GM18861 (cell line): ENCODE measurements at regions not wholly inside any gene's neighbourhood (a gene's known extent, or its start where the extent isn't known, plus 50 kb on each side); places are given as distances from the start of the nearest gene placed in this dataset.

Source experiments
- ATAC-seq: cut with Tn5 transposase; IDR thresholded peaks from one replicate; pipeline ENCODE4 v1.9.1; 2021; ENCODE audit not compliant: unreplicated experiment

- ATAC-seq: no peak
Observed at GRCh38 chr2:221272729-221273128, 299.4 kb downstream of the EPHA4 start.

- ATAC-seq: no peak
Observed at GRCh38 chr2:221276033-221276432, 296.1 kb downstream of the EPHA4 start.

- ATAC-seq: no peak
Observed at GRCh38 chr2:221276601-221277000, 295.5 kb downstream of the EPHA4 start.

- no peak for ATAC-seq
Observed at GRCh38 chr2:221282386-221282785, 289.7 kb downstream of the EPHA4 start.

GRCh38 chr2:221283896-221284545 is 288.1 kb downstream of the EPHA4 start:
- no peak for ATAC-seq

- ATAC-seq: no peak
Observed at GRCh38 chr2:221285148-221285547, 287.0 kb downstream of the EPHA4 start.

- no peak for ATAC-seq
Observed at GRCh38 chr2:221286406-221286805, 285.7 kb downstream of the EPHA4 start.

GRCh38 chr2:221289389-221289788 is 282.7 kb downstream of the EPHA4 start:
- no peak for ATAC-seq

- no peak for ATAC-seq
Observed at GRCh38 chr2:221289846-221290245, 282.3 kb downstream of the EPHA4 start.

- no peak for ATAC-seq
Observed at GRCh38 chr2:221293949-221294742, 278.0 kb downstream of the EPHA4 start.

GRCh38 chr2:221304916-221305315 is 267.2 kb downstream of the EPHA4 start:
- ATAC-seq: no peak

- ATAC-seq: no peak
Observed at GRCh38 chr2:221308507-221309066, 263.5 kb downstream of the EPHA4 start.

GRCh38 chr2:221309892-221310583 is 262.1 kb downstream of the EPHA4 start:
- ATAC-seq: no peak

- ATAC-seq: no peak
Observed at GRCh38 chr2:221310730-221311129, 261.4 kb downstream of the EPHA4 start.

GRCh38 chr2:221312634-221313033 is 259.5 kb downstream of the EPHA4 start:
- no peak for ATAC-seq

GRCh38 chr2:221314786-221315185 is 257.3 kb downstream of the EPHA4 start:
- no peak for ATAC-seq

- no peak for ATAC-seq
Observed at GRCh38 chr2:221318376-221319130, 253.6 kb downstream of the EPHA4 start.

GRCh38 chr2:221322741-221323140 is 249.4 kb downstream of the EPHA4 start:
- no peak for ATAC-seq

- ATAC-seq: no peak
Observed at GRCh38 chr2:221323513-221323912, 248.6 kb downstream of the EPHA4 start.

- ATAC-seq: no peak
Observed at GRCh38 chr2:221330436-221330835, 241.7 kb downstream of the EPHA4 start.
